ENCODE measurements at regions not wholly inside any gene's neighbourhood (a gene's known extent, or its start where the extent isn't known, plus 50 kb on each side); places are given as distances from the start of the nearest gene placed in this dataset.

- Histone ChIP-seq H3K4me1 (ENCODE audit: control insufficient read depth, extremely low read depth, insufficient read depth, low read length) (peaks cover 54% of the 10 kb centered on the region), H2AFZ (ENCODE audit: low read depth, low read length) (no peak overlapping the region), H3K27me3 (ENCODE audit: control insufficient read depth in 2 of 2, insufficient read depth in 2 of 2, low read length in 2 of 2) (no peaks in the 10 kb centered on the region), H3K27ac (ENCODE audit: insufficient read depth, low read depth, low read length) (peak overlapping the region; percentile 99), H3K9ac (replicated peaks; ENCODE audit: extremely low read depth, insufficient read depth, low read length) (peak overlapping the region; percentile 93), H3K9me1 (replicated peaks; ENCODE audit: control insufficient read depth, extremely low read depth, insufficient read depth, low read length) (no peaks in the 10 kb centered on the region), H3K36me3 (ENCODE audit: control insufficient read depth in 2 of 2, extremely low read depth in 1 of 2, insufficient read depth in 2 of 2, low read length in 2 of 2) (no peaks in the 10 kb centered on the region), H4K20me1 (replicated peaks; ENCODE audit: control insufficient read depth, extremely low read depth, insufficient read depth, low read length) (no peaks in the 10 kb centered on the region), H3K4me2 (ENCODE audit: insufficient read depth, low read length) (peak overlapping the region; percentile 88), H3K4me3 (replicated peaks in 1 of 3; ENCODE audit: insufficient read depth in 1 of 3, low read depth in 1 of 3, low read length in 3 of 3) (peak overlapping the region in 1 of 3 experiments; percentile 31), H3K79me2 (ENCODE audit: control insufficient read depth, insufficient read depth, low read length) (no peaks in the 10 kb centered on the region), H3K9me3 (replicated peaks; ENCODE audit: control insufficient read depth, insufficient read depth, low read length) (no peaks in the 10 kb centered on the region)
- intact Hi-C loops (cut with micrococcal nuclease), result loop anchor here (1.0 kb wide), 7 partner anchors 20 to 145 kb away; no protein-coding TSS in a partner anchor
- peak; percentile 99 for DNase-seq (ENCODE audit: low read depth, low spot score)
- dilution Hi-C loops (cut with MboI; ENCODE audit: extremely low pct_ligation_motif_present, low sequenced_read_pairs), result no loop called here
- POLR2A ChIA-PET, result interaction anchor here (1.1 to 1.3 kb wide), 2 partner anchors 45 to 58 kb away, joined by 3 to 5 read pairs; no protein-coding TSS in a partner anchor
- peak; percentile 97 for FAIRE-seq
- BruUV-seq (replicated peaks), result TSS peak; percentile 65
- CTCF ChIA-PET, result interaction anchor here (0.7 to 2.5 kb wide), 15 partner anchors 16 to 199 kb away, joined by 3 to 12 read pairs (median 4); no protein-coding TSS in a partner anchor
- TF ChIP-seq POLR2AphosphoS5 (IDR thresholded peaks at IDR 0.05; ENCODE audit: insufficient read depth, low read depth, low read length) (peak; percentile 90), POLR2A (IDR thresholded peaks at IDR 0.05; ENCODE audit: low read depth, low read length) (no peak), MAX (IDR thresholded peaks at IDR 0.05; ENCODE audit: insufficient read depth, insufficient read length) (no peak), FOS (IDR thresholded peaks at IDR 0.05; ENCODE audit: borderline replicate concordance, insufficient read depth, low read length) (peak; percentile 98), GATA2 (IDR thresholded peaks at IDR 0.05; ENCODE audit: insufficient read depth, insufficient read length, low read depth, low read length) (peak; percentile 65), JUN (IDR thresholded peaks at IDR 0.05; ENCODE audit: borderline replicate concordance, insufficient read depth, insufficient read length, low read depth) (peak; percentile 90)
Observed at GRCh38 chr10:29804025-29804852, 169.5 kb upstream of the SVIL start.

- H4K20me1 ChIP-seq (replicated peaks; ENCODE audit: control insufficient read depth, extremely low read depth, insufficient read depth, low read length), result no peaks in the 10 kb centered on the region
- H3K4me3 ChIP-seq (replicated peaks in 1 of 3; ENCODE audit: insufficient read depth in 1 of 3, low read depth in 1 of 3, low read length in 3 of 3), result no peak overlapping the region
- FAIRE-seq, result no peak
- intact Hi-C loops (cut with micrococcal nuclease), result no loop called here
- BruUV-seq (replicated peaks), result no TSS peak
- H3K4me1 ChIP-seq (ENCODE audit: control insufficient read depth, extremely low read depth, insufficient read depth, low read length), result peaks cover 60% of the 10 kb centered on the region
- no peaks in the 10 kb centered on the region for H3K79me2 ChIP-seq (ENCODE audit: control insufficient read depth, insufficient read depth, low read length)
- no peak overlapping the region for H3K9ac ChIP-seq (replicated peaks; ENCODE audit: extremely low read depth, insufficient read depth, low read length)
- no peaks in the 10 kb centered on the region for H3K27me3 ChIP-seq (ENCODE audit: control insufficient read depth in 2 of 2, insufficient read depth in 2 of 2, low read length in 2 of 2)
- POLR2A ChIA-PET, result no interaction called here
- DNase-seq (ENCODE audit: low read depth, low spot score), result no peak
- no peaks in the 10 kb centered on the region for H3K36me3 ChIP-seq (ENCODE audit: control insufficient read depth in 2 of 2, extremely low read depth in 1 of 2, insufficient read depth in 2 of 2, low read length in 2 of 2)
- no peak overlapping the region for H2AFZ ChIP-seq (ENCODE audit: low read depth, low read length)
- dilution Hi-C loops (cut with MboI; ENCODE audit: extremely low pct_ligation_motif_present, low sequenced_read_pairs), result no loop called here
- no peaks in the 10 kb centered on the region for H3K9me1 ChIP-seq (replicated peaks; ENCODE audit: control insufficient read depth, extremely low read depth, insufficient read depth, low read length)
- TF ChIP-seq EZH2 (IDR thresholded peaks at IDR 0.05; ENCODE audit: borderline replicate concordance, low read depth, low read length, severe bottlenecking) (no peak), FOS (IDR thresholded peaks at IDR 0.05; ENCODE audit: borderline replicate concordance, insufficient read depth, low read length) (no peak), JUN (IDR thresholded peaks at IDR 0.05; ENCODE audit: borderline replicate concordance, insufficient read depth, insufficient read length, low read depth) (no peak), MYC (IDR thresholded peaks at IDR 0.05; ENCODE audit: low read depth, low read length) (no peak), GATA2 (IDR thresholded peaks at IDR 0.05; ENCODE audit: insufficient read depth, insufficient read length, low read depth, low read length) (no peak), POLR2A (IDR thresholded peaks at IDR 0.05; ENCODE audit: low read depth, low read length) (no peak)
- H3K4me2 ChIP-seq (ENCODE audit: insufficient read depth, low read length), result no peak overlapping the region
- CTCF ChIA-PET, result interaction anchor here (0.6 kb wide), 1 partner anchor 248 kb away, joined by 4 read pairs; no protein-coding TSS in a partner anchor
- H3K27ac ChIP-seq (ENCODE audit: insufficient read depth, low read depth, low read length), result no peak overlapping the region
- no peaks in the 10 kb centered on the region for H3K9me3 ChIP-seq (replicated peaks; ENCODE audit: control insufficient read depth, insufficient read depth, low read length)
Observed at GRCh38 chr10:29802171-29802570, 167.4 kb upstream of the SVIL start.

Data from endothelial cell of umbilical vein (primary cell).